ENCODE measurements at regions not wholly inside any gene's neighbourhood (a gene's known extent, or its start where the extent isn't known, plus 50 kb on each side); places are given as distances from the start of the nearest gene placed in this dataset.

DNA sequence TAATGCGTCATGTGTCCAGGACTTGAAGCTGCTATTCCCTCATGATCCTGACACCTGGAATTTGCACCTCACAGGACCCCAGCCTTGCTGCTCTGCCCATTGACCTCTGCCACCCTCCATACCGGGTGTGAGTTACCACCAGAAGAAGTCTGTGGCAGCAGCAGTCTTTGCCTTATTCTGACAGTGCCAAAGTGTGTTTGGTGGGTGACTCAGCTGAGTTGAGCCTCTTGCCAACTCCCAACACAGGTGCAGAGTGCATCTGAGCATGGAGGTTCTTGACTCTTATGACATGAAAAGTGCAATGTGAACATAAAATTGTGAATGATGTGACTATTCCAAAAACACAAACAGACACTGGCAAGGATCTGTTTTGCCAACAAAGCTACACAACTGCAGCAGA lies 1166.5 kb upstream of the CDH18 start:
- Histone ChIP-seq H3K4me1 (ENCODE audit: control insufficient read depth, extremely low read depth, insufficient read depth, low read length) (peaks cover 16% of the 10 kb centered on the region), H4K20me1 (replicated peaks; ENCODE audit: control insufficient read depth, extremely low read depth, insufficient read depth, low read length) (no peaks in the 10 kb centered on the region), H3K27me3 (ENCODE audit: control insufficient read depth in 2 of 2, insufficient read depth in 2 of 2, low read length in 2 of 2) (no peaks in the 10 kb centered on the region), H2AFZ (ENCODE audit: low read depth, low read length) (no peak overlapping the region), H3K9me3 (replicated peaks; ENCODE audit: control insufficient read depth, insufficient read depth, low read length) (no peaks in the 10 kb centered on the region), H3K9ac (replicated peaks; ENCODE audit: extremely low read depth, insufficient read depth, low read length) (no peak overlapping the region), H3K9me1 (replicated peaks; ENCODE audit: control insufficient read depth, extremely low read depth, insufficient read depth, low read length) (no peaks in the 10 kb centered on the region), H3K27ac (ENCODE audit: insufficient read depth, low read depth, low read length) (no peak overlapping the region), H3K4me3 (replicated peaks in 1 of 3; ENCODE audit: insufficient read depth in 1 of 3, low read depth in 1 of 3, low read length in 3 of 3) (no peak overlapping the region), H3K36me3 (ENCODE audit: control insufficient read depth in 2 of 2, extremely low read depth in 1 of 2, insufficient read depth in 2 of 2, low read length in 2 of 2) (no peaks in the 10 kb centered on the region), H3K4me2 (ENCODE audit: insufficient read depth, low read length) (no peak overlapping the region), H3K79me2 (ENCODE audit: control insufficient read depth, insufficient read depth, low read length) (no peaks in the 10 kb centered on the region)
- no TSS peak for BruUV-seq (replicated peaks)
- DNase-seq (ENCODE audit: low read depth, low spot score) = peak; percentile 9
- TF ChIP-seq, protein P1, sequence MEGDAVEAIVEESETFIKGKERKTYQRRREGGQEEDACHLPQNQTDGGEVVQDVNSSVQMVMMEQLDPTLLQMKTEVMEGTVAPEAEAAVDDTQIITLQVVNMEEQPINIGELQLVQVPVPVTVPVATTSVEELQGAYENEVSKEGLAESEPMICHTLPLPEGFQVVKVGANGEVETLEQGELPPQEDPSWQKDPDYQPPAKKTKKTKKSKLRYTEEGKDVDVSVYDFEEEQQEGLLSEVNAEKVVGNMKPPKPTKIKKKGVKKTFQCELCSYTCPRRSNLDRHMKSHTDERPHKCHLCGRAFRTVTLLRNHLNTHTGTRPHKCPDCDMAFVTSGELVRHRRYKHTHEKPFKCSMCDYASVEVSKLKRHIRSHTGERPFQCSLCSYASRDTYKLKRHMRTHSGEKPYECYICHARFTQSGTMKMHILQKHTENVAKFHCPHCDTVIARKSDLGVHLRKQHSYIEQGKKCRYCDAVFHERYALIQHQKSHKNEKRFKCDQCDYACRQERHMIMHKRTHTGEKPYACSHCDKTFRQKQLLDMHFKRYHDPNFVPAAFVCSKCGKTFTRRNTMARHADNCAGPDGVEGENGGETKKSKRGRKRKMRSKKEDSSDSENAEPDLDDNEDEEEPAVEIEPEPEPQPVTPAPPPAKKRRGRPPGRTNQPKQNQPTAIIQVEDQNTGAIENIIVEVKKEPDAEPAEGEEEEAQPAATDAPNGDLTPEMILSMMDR (IDR thresholded peaks at IDR 0.05; ENCODE audit: extremely low read depth in 1 of 2, insufficient read depth in 1 of 2, low read depth in 1 of 2, low read length in 2 of 2) = no peak
- TF ChIP-seq JUN (IDR thresholded peaks at IDR 0.05; ENCODE audit: borderline replicate concordance, insufficient read depth, insufficient read length, low read depth) (no peak), POLR2A (IDR thresholded peaks at IDR 0.05; ENCODE audit: low read depth, low read length) (no peak), POLR2AphosphoS5 (IDR thresholded peaks at IDR 0.05; ENCODE audit: insufficient read depth, low read depth, low read length) (no peak), GATA2 (IDR thresholded peaks at IDR 0.05; ENCODE audit: insufficient read depth, insufficient read length, low read depth, low read length) (no peak), FOS (IDR thresholded peaks at IDR 0.05; ENCODE audit: borderline replicate concordance, insufficient read depth, low read length) (no peak), EZH2 (IDR thresholded peaks at IDR 0.05; ENCODE audit: borderline replicate concordance, low read depth, low read length, severe bottlenecking) (no peak), MYC (IDR thresholded peaks at IDR 0.05; ENCODE audit: low read depth, low read length) (no peak)
- TF ChIP-seq, protein P2, sequence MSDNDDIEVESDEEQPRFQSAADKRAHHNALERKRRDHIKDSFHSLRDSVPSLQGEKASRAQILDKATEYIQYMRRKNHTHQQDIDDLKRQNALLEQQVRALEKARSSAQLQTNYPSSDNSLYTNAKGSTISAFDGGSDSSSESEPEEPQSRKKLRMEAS (IDR thresholded peaks at IDR 0.05; ENCODE audit: insufficient read depth, insufficient read length) = no peak
- ChIA-PET POLR2A (no interaction called here), CTCF (no interaction called here)
- dilution Hi-C loops (cut with MboI; ENCODE audit: extremely low pct_ligation_motif_present, low sequenced_read_pairs) (no loop called here), intact Hi-C loops (cut with micrococcal nuclease) (no loop called here)
- FAIRE-seq = no peak

Measured in endothelial cell of umbilical vein (primary cell).